ENCODE measurements at regions not wholly inside any gene's neighbourhood (a gene's known extent, or its start where the extent isn't known, plus 50 kb on each side); places are given as distances from the start of the nearest gene placed in this dataset.

- no peak for TF ChIP-seq POLR2A (IDR thresholded peaks at IDR 0.05)
- no peak for TF ChIP-seq CTCF (IDR thresholded peaks at IDR 0.05)
Observed at GRCh38 chr11:110774138-110775014, 62.1 kb upstream of the ARHGAP20 start.
